CD4-positive, alpha-beta T cell treated with Interleukin-15 for 4 hours (primary cell): ENCODE measurements at regions not wholly inside any gene's neighbourhood (a gene's known extent, or its start where the extent isn't known, plus 50 kb on each side); places are given as distances from the start of the nearest gene placed in this dataset.

Experiments
- DNase-seq: peaks from one replicate; pipeline ENCODE4 v3.0.0-alpha.2; 2020; ENCODE audit warnings: low spot score

DNA sequence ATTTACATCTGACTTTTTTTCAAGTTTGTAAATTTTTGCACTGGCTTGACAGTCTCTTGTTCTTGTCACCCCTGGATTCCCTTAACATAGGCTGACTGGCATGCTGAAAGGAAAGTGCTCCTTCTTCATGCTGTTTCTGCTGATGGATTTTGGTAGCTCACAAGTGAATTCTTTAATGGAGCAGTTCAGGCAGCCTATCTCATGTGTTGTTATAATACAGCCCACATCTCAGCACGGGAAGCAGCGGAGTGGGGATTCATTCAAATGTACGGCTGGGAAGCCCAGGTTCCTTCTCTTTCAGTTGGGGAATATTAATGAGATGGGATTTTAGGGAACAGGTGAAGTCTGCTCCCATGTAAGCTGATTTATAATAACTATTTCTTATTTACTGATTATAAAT, 142.8 kb downstream of the CD8B2 start:
- no peak for DNase-seq

DNA sequence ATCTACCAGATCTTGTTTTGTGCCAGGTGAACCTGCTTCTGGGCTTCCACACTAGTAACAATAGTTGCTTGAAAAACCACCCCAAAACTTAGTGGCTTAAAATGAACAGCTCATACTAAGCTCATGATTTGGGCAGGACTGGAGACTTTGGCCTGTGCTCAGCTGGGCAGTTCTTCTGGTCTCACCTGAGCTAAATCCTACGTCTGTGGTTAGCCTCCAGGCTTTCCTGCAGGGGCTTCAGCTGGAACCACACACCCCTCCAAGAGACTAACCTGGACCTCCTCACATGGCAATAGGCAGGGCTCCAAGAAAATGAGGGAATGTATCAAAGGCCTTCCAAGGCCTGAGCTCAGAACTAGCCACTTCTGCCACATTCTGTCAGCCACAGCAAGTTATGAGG, 144.1 kb downstream of the CD8B2 start:
- DNase-seq = no peak

- DNase-seq = no peak
Observed at GRCh38 chr2:106638043-106638442, 150.9 kb downstream of the CD8B2 start.

DNA sequence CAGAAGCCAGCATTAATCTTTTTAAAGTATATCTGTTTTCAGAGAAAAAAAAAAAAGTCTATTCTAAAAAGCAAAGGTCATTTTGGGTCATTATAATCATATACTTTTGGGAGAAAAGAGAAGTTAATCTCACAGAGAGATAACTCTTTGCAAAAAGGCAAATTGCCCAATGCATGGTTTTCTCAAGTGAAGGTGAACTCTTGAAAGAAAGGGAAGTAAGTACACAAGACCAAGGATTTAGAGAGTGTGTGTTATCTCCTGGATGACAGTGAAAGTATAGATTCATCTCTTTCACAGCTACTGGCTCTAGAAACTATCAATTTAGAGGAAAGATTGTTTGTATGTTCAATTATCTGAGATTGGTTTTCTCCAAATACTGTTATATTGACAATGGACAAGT, 151.4 kb downstream of the CD8B2 start:
- DNase-seq = no peak

DNA sequence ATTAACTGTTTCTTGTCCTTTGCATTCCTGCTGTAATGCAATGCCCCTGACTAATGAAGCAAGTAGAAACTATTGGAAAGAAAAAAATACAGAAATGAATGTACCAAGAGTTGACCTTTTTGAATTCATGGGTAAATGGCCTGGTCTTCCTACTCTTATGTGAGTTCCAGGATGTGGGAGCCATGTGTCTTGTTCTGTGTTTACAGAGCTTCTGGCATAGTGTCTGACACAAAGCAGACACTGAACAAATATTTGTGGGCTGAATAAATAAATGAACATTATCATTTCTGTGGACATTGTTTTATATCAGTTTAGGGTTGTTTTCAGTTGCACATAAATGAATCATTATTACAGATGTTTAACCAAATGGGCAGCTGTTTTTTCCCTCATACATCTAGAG, 155.5 kb downstream of the CD8B2 start:
- no peak for DNase-seq

GRCh38 chr2:106644623-106645022, 157.5 kb downstream of the CD8B2 start:
- DNase-seq = no peak

DNA sequence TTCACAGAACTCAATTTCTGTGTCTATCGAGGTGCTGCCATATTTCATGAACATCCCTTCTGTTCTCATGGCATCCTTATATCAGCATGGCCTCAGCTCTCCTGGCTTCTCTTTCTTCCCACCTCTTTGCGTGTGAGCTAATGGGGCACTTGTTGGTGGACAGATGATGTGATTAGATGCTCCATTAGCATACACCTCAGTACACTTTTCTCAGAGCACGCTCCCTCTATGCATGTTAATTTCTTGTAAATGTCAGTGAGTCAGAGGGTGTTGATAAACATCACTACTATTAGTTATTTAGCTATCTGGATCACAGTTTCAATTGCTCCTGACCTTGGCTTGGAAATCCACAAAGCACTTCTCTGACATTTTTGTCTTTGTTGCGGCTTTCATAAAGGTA, 159.4 kb downstream of the CD8B2 start:
- no peak for DNase-seq

DNA sequence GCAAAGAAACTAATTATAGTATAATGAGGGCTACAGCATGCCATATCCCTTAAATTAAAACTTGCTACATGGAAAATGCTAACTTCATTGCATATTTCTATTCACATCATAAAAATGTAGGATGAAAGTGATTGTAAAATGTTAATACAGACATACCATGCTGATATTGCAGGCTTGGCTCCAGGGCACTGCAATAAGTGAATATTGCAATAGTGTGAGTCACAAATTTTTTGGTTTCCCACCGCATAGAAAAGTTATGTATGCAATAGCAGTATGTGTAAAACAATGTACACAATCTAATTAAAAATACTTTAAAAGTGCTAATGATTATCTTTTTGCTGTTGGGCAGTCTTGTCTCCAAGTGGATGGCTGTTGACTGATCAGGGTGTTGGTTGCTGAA, 162.1 kb downstream of the CD8B2 start:
- no peak for DNase-seq

- DNase-seq = no peak
Observed at GRCh38 chr2:106653465-106653864, 166.3 kb downstream of the CD8B2 start.

- no peak for DNase-seq
Observed at GRCh38 chr2:106658616-106659015, 171.5 kb downstream of the CD8B2 start.

DNA sequence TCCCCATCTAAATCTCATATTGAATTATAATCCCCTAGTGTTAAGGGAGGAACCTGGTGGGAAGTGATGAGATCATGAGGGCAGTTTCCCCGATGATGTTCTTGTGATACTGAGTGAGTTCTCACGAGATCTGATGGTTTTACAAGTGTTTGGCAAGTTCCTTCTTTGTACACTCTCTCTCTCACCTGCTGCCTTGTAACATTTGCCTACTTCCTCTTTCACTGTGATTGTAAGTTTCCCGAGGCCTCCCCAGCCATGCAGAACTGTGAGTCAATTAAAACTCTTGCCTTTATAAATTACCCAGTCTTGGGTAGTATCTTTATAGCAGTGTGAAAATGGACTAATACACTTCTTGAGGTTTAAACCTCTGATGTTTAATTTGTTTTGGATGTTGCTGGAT, 177.5 kb downstream of the CD8B2 start:
- no peak for DNase-seq

- DNase-seq = no peak
Observed at GRCh38 chr2:106667478-106668070, 180.4 kb downstream of the CD8B2 start.

- DNase-seq = no peak
Observed at GRCh38 chr2:106685180-106685897, 198.2 kb downstream of the CD8B2 start.

DNA sequence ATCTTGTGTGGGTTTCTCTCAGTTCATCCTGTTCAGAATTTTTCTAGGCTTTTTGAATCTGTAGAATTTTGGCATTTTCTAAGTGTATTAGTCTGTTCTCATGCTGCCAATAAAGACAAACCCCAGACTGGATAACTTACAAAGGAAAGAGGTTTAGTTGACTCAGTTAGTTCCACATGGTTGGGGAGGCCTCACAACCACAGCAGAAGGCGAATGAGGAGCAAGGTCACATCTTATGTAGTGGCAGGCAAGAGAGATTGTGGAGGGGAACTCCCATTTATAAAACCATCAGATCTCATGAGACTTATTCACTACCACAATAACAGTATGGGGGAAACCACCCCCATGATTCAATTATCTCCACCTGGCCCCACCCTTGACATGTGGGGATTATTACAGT, 199.2 kb downstream of the ST6GAL2 start:
- DNase-seq = no peak

DNA sequence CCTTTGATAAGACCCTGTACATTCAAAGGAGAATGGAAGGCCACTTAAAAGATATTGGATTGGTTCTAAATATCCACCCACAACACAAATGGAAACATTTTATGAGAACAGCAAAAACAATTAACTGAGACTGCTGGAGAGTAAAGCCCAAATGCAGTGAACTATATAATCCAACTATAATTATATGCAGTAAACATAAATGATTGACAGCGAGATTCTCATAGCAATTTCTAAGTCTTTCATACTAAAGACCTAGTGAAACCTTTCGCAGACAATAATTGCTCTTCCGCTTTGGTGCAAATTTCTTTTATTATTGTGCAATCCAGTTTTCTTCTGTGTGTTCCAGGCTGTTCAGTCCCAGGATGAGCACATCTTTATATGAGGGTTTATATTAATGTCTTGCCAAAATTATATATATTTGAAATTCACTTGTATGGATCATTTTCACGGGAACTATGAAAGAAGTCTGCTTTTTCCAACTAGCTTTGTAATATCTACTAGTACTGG, 190.9 kb downstream of the ST6GAL2 start:
- DNase-seq = no peak

DNA sequence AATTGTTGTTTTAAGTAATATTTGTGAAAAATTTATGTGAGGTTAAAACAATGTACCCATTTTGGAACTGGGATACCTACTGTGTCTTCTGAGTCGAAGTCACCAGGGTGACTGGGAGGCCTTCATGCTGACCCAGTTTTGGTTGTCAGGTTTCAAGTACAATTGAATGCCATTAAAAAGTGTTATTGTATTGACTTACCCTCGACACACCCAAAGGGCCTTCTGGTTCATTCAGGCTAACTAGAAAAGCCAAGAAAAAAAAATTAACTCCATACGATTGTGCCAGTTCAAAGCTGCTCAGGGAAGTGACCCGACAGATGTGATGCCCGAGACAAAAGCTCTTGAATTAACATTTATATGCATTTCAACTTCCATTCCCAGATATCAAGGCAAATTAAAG, 190.0 kb downstream of the ST6GAL2 start:
- no peak for DNase-seq

- DNase-seq = no peak
Observed at GRCh38 chr2:106700616-106701015, 185.4 kb downstream of the ST6GAL2 start.

DNA sequence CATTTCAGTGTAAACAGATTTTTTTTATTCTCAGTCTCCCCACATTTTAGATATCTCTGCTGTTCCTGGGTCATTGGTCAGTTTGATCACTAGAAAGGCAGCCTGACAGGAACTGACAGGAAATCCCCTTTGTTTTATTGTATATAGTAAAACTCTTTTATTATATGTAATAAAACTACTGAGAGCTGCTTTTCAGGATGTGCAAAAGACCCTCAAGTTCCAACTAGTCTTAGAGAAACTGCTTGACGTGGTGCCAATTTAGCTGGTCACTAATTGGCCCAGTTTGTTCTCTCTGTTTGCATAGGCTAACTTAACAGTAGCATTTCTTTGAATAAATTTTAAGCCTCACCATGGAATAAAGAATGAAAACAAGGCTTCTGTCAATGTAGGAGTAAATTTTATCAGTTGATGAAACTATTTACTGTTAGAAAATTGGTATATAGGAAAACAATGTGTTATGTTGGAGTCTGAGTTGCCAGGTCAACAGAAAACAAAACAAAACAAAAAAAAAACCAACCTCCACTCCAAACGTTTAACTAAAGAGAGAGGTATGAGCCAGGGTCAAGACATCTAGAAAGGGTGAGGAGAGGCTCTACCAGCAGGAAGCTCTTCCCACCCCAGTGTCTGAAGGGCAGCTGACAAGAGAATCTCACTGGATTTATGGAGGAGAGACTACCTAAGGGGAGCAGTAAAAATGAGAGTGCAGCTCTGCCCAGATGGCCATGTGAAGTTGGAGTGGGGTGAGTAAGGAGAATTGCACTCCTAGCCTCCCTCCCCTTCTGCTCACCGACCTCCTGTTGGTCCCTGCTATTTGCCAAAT, 184.6 kb downstream of the ST6GAL2 start:
- DNase-seq = no peak

GRCh38 chr2:106703161-106703560, 182.8 kb downstream of the ST6GAL2 start:
- DNase-seq = no peak

DNA sequence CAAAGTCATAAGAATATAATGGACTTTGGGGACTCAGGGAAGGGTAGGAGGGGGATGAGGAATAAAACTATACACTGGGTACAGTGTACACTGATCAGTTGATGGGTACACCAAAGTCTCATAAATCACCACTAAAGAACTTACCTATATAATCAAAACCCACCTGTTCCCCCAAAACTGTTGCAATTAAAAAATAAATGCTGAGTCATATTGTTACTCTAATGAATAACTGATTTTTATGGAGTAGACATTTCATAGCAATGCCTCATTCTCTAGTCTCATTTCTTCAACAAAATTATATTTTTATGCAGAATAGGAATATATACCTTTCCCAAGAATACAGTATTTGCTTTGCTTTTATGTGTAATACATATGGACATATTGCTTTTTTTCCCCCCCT, 181.2 kb downstream of the ST6GAL2 start:
- no peak for DNase-seq

DNA sequence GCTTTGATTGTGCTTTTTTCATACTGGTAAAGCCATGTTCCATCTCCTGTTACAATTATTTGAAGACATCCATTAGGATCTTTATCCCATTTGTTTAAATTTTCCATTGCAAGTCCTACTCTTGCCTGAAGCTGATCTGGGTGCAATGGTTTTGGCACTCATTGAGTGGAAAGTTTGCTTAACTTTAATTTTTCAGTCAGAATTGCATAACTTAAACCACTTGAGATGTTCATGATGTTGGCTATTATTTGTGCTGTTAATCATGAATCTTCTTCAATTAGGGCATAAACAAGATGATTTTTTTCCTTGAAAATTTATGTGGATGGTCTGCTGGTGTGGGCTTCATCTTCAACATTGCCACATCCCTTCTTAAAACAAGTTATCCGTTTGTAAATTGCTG, 180.1 kb downstream of the ST6GAL2 start:
- DNase-seq = no peak

- no peak for DNase-seq
Observed at GRCh38 chr2:106706283-106706682, 179.7 kb downstream of the ST6GAL2 start.

DNA sequence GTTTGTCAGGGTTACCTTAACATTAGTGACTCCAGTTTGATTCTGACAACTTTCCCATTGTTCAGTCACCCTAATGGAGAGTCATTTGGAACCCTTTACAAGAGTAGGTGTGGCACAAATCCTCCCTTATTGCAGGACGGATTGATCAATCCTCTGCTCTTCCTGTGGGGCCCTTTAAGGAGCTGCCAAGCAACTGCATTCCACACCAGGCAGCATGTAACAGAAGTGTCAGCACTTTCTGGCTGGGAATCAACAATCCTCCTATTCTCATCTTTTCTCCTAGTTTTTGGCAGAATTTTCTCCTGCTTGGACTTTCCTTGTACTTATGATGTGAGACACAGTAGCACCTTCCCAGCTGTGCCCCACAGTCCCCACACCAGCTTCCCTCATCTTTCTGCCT, 177.8 kb downstream of the ST6GAL2 start:
- DNase-seq = no peak
